Mesendoderm (in vitro differentiated cells): ENCODE measurements at regions not wholly inside any gene's neighbourhood (a gene's known extent, or its start where the extent isn't known, plus 50 kb on each side); places are given as distances from the start of the nearest gene placed in this dataset. TPM values are rescaled to one million over a fixed set of nuclear protein-coding genes. Genes with fewer than 3 reads are reported as not detected.

Experiments
- small RNA-seq: library from polyadenylated mRNA; stranded (forward); fragments of <200 nt; extraction: miRNeasy Mini kit (QIAGEN cat#:217004); gene quantifications from one replicate; pipeline ENCODE3, GENCODE V24; 2013; ENCODE audit not compliant: insufficient read depth

Small RNAs in the stretch of these regions (small RNA-seq; reads per million reads assigned to genes)
- not detected for gene RF02101
- not detected for gene RNU6ATAC21P
